HepG2 (cell line): ENCODE measurements at regions not wholly inside any gene's neighbourhood (a gene's known extent, or its start where the extent isn't known, plus 50 kb on each side); places are given as distances from the start of the nearest gene placed in this dataset.

ENCODE experiments used
- ATAC-seq: fragments of 200-7000 bp; cut with Tn5 transposase; 3 replicates; pipeline ENCODE4 v1.9.1; 2020; ENCODE audit warnings: mild to moderate bottlenecking, moderate library complexity
- BruUV-seq: library from RNA; stranded (reverse); fragments of 400-500 nt; replicated peaks from 2 replicates; lab custom pipeline; 2021; lab: Mats Ljungman, UMichigan
- CTCF ChIA-PET: fragments of 300-600 bp; formaldehyde crosslinking; extraction: SDS; loops from one replicate; lab custom pipeline; 2021; ENCODE audit warnings: low total read pairs, inconsistent platforms, low intra/inter-chr PET ratio; lab: Yijun Ruan, JAX
- POLR2A ChIA-PET: fragments of 350-600 bp; sonication (Branson Sonifier 250); formaldehyde crosslinking; loops from one replicate; lab custom pipeline; 2020; ENCODE audit warnings: antibody characterized with exemption, inconsistent platforms; lab: Yijun Ruan, JAX
- DNase-seq: peaks from one replicate; pipeline ENCODE4 v3.0.0-alpha.2; 2015; ENCODE audit warnings: low spot score
- FAIRE-seq: peaks from 3 replicates; lab custom pipeline; 2011; peaks lifted over from hg19 to GRCh38; lab: Jason Lieb, UNC
- H2AFZ ChIP-seq: one replicate; pipeline ENCODE4 v1.6.1; 2011; ENCODE audit warnings: low read length, inconsistent platforms
- H3K27ac ChIP-seq: fragments of 300-600 bp; 3 replicates; pipeline ENCODE4 v1.8.0; 2011; ENCODE audit warnings: mixed run types, mild to moderate bottlenecking, mixed read lengths, low read length, inconsistent platforms; ENCODE audit not compliant: insufficient read depth; ENCODE audit errors: extremely low read length
- H3K27me3 ChIP-seq, 2 experiments: fragments of 200-600 bp in 1 of 2; 2 replicates in 1 of 2; 3 replicates in 1 of 2; pipeline versions ENCODE4 v1.6.0 to v1.8.0; 2011; ENCODE audit warnings: low read length in 2 of 2, mild to moderate bottlenecking in 2 of 2, moderate library complexity in 2 of 2, inconsistent platforms in 1 of 2; ENCODE audit not compliant: insufficient read depth in 2 of 2, control insufficient read depth in 1 of 2
- H3K36me3 ChIP-seq, 2 experiments: fragments of 200-600 bp in 1 of 2; replicated peaks in 1 of 2; 2 replicates in 1 of 2; 3 replicates in 1 of 2; pipeline versions ENCODE4 v1.5.1 to v1.8.0; 2011; ENCODE audit warnings: low read length in 2 of 2, inconsistent platforms in 1 of 2; ENCODE audit not compliant: insufficient read depth in 2 of 2, control insufficient read depth in 1 of 2
- H3K4me1 ChIP-seq: 2 replicates; pipeline ENCODE4 v1.5.1; 2012; ENCODE audit warnings: low read length, inconsistent platforms; ENCODE audit not compliant: insufficient read depth
- H3K4me2 ChIP-seq: 2 replicates; pipeline ENCODE4 v1.6.0; 2011; ENCODE audit warnings: low read depth, low read length, inconsistent platforms
- H3K4me3 ChIP-seq, 3 experiments: fragments of 200-600 bp in 1 of 3; sonication (generic), shearing (Covaris generic) in 1 of 3; replicated peaks in 1 of 3; 2 replicates each; pipeline ENCODE4 v1.5.1; 2011 to 2016; ENCODE audit warnings: low read length in 3 of 3, inconsistent platforms in 2 of 3, low read depth in 2 of 3, mild to moderate bottlenecking in 2 of 3, control low read depth in 1 of 3, mixed read lengths in 1 of 3; ENCODE audit not compliant: insufficient read depth in 1 of 3
- H3K79me2 ChIP-seq: one replicate; pipeline ENCODE4 v1.6.1; 2011; ENCODE audit warnings: low read length, inconsistent platforms; ENCODE audit not compliant: insufficient read depth
- H3K9ac ChIP-seq: 2 replicates; pipeline ENCODE4 v1.6.0; 2011; ENCODE audit warnings: mild to moderate bottlenecking, low read depth, low read length, inconsistent platforms; ENCODE audit not compliant: insufficient read depth
- H3K9me3 ChIP-seq: 2 replicates; pipeline ENCODE4 v1.5.1; 2012; ENCODE audit warnings: mild to moderate bottlenecking, low read length
- H4K20me1 ChIP-seq: 2 replicates; pipeline ENCODE4 v1.6.0; 2011; ENCODE audit warnings: inconsistent platforms, mild to moderate bottlenecking, low read length, moderate library complexity; ENCODE audit not compliant: insufficient read depth
- HOXA3 ChIP-seq: sonication (generic); formaldehyde crosslinking; IDR thresholded peaks from 2 replicates; pipeline ENCODE4 v1.5.0; 2020; ENCODE audit warnings: missing genetic modification reagents
- IRX3 ChIP-seq: sonication (generic); formaldehyde crosslinking; IDR thresholded peaks from 2 replicates; pipeline ENCODE4 v1.8.1; 2023; ENCODE audit warnings: mild to moderate bottlenecking, low read depth, missing genetic modification reagents, borderline replicate concordance
- KDM2A ChIP-seq: sonication (generic); formaldehyde crosslinking; IDR thresholded peaks from 2 replicates; pipeline ENCODE4 v1.4.0; 2020; ENCODE audit warnings: low read depth, missing genetic modification reagents, borderline replicate concordance
- MTF2 ChIP-seq: sonication (generic); formaldehyde crosslinking; IDR thresholded peaks from 2 replicates; pipeline ENCODE4 v1.5.0; 2020; ENCODE audit warnings: missing genetic modification reagents, borderline replicate concordance
- MYC ChIP-seq: sonication (generic); formaldehyde crosslinking; IDR thresholded peaks from 2 replicates; pipeline ENCODE4 v1.9.0; 2021; ENCODE audit warnings: missing genetic modification reagents, borderline replicate concordance
- RAD21 ChIP-seq: fragments of 450-650 bp; formaldehyde crosslinking; IDR thresholded peaks from 2 replicates; pipeline ENCODE4 v1.5.0; 2020; ENCODE audit warnings: mild to moderate bottlenecking
- STAG1 ChIP-seq: sonication (generic); formaldehyde crosslinking; IDR thresholded peaks from 2 replicates; pipeline ENCODE4 v1.4.0; 2020; ENCODE audit warnings: missing genetic modification reagents
- XRCC5 ChIP-seq: fragments of 200-400 bp; formaldehyde crosslinking; optimal IDR thresholded peaks from 2 replicates; pipeline ENCODE3; 2017; ENCODE audit warnings: mild to moderate bottlenecking, low read length
- ZFY ChIP-seq: sonication (generic); formaldehyde crosslinking; IDR thresholded peaks from 2 replicates; pipeline ENCODE4 v1.4.0; 2020; ENCODE audit warnings: missing genetic modification reagents
- ZNF3 ChIP-seq: IDR thresholded peaks from 2 replicates; pipeline ENCODE4 v1.7.0; 2017; ENCODE audit warnings: inconsistent platforms
- ZNF501 ChIP-seq: sonication (generic); formaldehyde crosslinking; IDR thresholded peaks from 2 replicates; pipeline ENCODE4 v1.5.1; 2020; ENCODE audit warnings: mild to moderate bottlenecking, moderate library complexity, missing genetic modification reagents
- WGBS: methylation state at CpG from one replicate; pipeline ENCODE4 v1.1.6; 2017; ENCODE audit warnings: low lambda C conversion rate; 5-methylcytosine and 5-hydroxymethylcytosine counted together
- in situ Hi-C: cut with HindIII; loops from 2 replicates; pipeline ENCODE4 v1.10.0; 2017; ENCODE audit warnings: low pct_unique_long_range_greater_than_20kb; ENCODE audit not compliant: extremely low pct_ligation_motif_present
- intact Hi-C: fragments of 100-400 bp; cut with micrococcal nuclease; formaldehyde crosslinking; loops from one replicate; pipeline ENCODE4 v1.10.0; 2022; ENCODE audit not compliant: unreplicated experiment
- TF ChIP-seq, protein P1 (sequence below): sonication (generic); formaldehyde crosslinking; IDR thresholded peaks from 2 replicates; pipeline ENCODE4 v1.5.0; 2020; ENCODE audit warnings: mild to moderate bottlenecking, missing genetic modification reagents
- TF ChIP-seq, protein P2 (sequence below): IDR thresholded peaks from 2 replicates; pipeline ENCODE4 v1.6.1; 2012; ENCODE audit warnings: inconsistent platforms
- TF ChIP-seq, protein P3 (sequence below): sonication (generic); formaldehyde crosslinking; IDR thresholded peaks from 2 replicates; pipeline ENCODE4 v1.4.0; 2020; ENCODE audit warnings: missing genetic modification reagents
- TF ChIP-seq, protein P4 (sequence below): sonication (generic); formaldehyde crosslinking; IDR thresholded peaks from 2 replicates; pipeline ENCODE4 v1.4.0; 2020; ENCODE audit warnings: mild to moderate bottlenecking, missing genetic modification reagents

DNA sequence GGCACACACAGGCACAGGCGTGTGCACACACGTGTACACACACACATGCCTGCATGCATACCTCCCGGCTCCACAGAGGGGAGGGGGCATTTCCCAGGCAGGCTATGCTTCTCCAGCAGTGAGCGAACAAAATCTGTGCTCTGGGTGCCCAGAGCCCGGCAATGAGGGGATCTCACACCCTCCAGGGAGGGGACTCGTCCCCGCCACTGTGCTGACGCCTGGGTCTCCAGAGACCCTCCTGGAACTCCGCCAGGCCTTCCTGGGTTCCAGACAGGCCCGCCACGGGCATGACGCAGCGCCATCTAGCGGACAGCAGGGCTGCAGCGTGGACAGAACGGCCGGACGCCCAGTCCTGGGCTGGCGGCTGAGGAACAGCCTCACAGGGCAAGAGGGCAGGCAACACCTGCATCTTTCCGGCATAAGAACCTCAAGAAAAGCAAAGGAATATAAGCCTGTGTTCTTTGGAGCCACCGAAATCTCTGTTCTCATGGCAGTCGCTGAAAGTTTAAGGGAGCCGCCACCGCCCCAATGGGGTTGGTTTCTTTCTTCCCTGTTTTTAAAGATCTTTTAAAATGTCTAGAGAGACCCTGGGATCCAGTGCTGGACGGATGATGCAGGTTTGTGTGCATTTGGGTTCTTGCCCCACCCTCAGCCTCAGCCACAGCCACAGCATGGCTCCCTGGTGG is 135.6 kb upstream of the PPP1R26 start:
- Histone ChIP-seq H3K79me2 (no peaks in the 10 kb centered on the region), H3K36me3 (no peaks in the 10 kb centered on the region), H4K20me1 (peaks cover 8% of the 10 kb centered on the region; the same call in 1 of the 2 replicates), H3K9me3 (no peaks in the 10 kb centered on the region), H2AFZ (no peak overlapping the region), H3K4me2 (no peak overlapping the region), H3K4me3 (no peak overlapping the region), H3K9ac (no peak overlapping the region), H3K4me1 (no peaks in the 10 kb centered on the region), H3K27me3 (peaks cover 16 to 81% of the 10 kb centered on the region in 2 experiments), H3K27ac (no peak overlapping the region)
- CTCF ChIA-PET = interaction anchor here (3.8 kb wide), 1 partner anchor 257 kb away, joined by 38 read pairs; the partner anchor contains the start of gene OLFM1
- WGBS = 12% methylated on average over 6 of the region's 25 CpGs
- FAIRE-seq = no peak
- BruUV-seq = no TSS peak
- ATAC-seq = peak; percentile 83
- intact Hi-C loops (no loop called here), in situ Hi-C loops (no loop called here)
- DNase-seq = peak; percentile 16
- POLR2A ChIA-PET = no interaction called here
- peak; percentile 54; the same call in 1 of the 2 replicates for TF ChIP-seq MTF2 (CRISPR knock-in tag)
- TF ChIP-seq, protein P1, sequence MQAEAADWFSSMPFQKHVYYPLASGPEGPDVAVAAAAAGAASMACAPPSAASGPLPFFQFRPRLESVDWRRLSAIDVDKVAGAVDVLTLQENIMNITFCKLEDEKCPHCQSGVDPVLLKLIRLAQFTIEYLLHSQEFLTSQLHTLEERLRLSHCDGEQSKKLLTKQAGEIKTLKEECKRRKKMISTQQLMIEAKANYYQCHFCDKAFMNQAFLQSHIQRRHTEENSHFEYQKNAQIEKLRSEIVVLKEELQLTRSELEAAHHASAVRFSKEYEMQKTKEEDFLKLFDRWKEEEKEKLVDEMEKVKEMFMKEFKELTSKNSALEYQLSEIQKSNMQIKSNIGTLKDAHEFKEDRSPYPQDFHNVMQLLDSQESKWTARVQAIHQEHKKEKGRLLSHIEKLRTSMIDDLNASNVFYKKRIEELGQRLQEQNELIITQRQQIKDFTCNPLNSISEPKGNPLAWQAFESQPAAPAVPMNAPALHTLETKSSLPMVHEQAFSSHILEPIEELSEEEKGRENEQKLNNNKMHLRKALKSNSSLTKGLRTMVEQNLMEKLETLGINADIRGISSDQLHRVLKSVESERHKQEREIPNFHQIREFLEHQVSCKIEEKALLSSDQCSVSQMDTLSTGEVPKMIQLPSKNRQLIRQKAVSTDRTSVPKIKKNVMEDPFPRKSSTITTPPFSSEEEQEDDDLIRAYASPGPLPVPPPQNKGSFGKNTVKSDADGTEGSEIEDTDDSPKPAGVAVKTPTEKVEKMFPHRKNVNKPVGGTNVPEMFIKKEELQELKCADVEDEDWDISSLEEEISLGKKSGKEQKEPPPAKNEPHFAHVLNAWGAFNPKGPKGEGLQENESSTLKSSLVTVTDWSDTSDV = no peak
- TF ChIP-seq HOXA3 (CRISPR knock-in tag) = 0 out of 2 replicates have a peak, but pooled peaks have one; percentile 18
- TF ChIP-seq IRX3 (CRISPR knock-in tag) = no peak
- TF ChIP-seq, protein P2, sequence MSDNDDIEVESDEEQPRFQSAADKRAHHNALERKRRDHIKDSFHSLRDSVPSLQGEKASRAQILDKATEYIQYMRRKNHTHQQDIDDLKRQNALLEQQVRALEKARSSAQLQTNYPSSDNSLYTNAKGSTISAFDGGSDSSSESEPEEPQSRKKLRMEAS = peak; percentile 14; the same call in 1 of the 2 replicates
- 0 out of 2 replicates have a peak, but pooled peaks have one; percentile 39 for TF ChIP-seq ZNF501
- TF ChIP-seq ZNF3 = no peak
- TF ChIP-seq, protein P3, sequence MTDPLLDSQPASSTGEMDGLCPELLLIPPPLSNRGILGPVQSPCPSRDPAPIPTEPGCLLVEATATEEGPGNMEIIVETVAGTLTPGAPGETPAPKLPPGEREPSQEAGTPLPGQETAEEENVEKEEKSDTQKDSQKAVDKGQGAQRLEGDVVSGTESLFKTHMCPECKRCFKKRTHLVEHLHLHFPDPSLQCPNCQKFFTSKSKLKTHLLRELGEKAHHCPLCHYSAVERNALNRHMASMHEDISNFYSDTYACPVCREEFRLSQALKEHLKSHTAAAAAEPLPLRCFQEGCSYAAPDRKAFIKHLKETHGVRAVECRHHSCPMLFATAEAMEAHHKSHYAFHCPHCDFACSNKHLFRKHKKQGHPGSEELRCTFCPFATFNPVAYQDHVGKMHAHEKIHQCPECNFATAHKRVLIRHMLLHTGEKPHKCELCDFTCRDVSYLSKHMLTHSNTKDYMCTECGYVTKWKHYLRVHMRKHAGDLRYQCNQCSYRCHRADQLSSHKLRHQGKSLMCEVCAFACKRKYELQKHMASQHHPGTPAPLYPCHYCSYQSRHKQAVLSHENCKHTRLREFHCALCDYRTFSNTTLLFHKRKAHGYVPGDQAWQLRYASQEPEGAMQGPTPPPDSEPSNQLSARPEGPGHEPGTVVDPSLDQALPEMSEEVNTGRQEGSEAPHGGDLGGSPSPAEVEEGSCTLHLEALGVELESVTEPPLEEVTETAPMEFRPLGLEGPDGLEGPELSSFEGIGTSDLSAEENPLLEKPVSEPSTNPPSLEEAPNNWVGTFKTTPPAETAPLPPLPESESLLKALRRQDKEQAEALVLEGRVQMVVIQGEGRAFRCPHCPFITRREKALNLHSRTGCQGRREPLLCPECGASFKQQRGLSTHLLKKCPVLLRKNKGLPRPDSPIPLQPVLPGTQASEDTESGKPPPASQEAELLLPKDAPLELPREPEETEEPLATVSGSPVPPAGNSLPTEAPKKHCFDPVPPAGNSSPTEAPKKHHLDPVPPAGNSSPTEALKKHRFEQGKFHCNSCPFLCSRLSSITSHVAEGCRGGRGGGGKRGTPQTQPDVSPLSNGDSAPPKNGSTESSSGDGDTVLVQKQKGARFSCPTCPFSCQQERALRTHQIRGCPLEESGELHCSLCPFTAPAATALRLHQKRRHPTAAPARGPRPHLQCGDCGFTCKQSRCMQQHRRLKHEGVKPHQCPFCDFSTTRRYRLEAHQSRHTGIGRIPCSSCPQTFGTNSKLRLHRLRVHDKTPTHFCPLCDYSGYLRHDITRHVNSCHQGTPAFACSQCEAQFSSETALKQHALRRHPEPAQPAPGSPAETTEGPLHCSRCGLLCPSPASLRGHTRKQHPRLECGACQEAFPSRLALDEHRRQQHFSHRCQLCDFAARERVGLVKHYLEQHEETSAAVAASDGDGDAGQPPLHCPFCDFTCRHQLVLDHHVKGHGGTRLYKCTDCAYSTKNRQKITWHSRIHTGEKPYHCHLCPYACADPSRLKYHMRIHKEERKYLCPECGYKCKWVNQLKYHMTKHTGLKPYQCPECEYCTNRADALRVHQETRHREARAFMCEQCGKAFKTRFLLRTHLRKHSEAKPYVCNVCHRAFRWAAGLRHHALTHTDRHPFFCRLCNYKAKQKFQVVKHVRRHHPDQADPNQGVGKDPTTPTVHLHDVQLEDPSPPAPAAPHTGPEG = no peak
- TF ChIP-seq STAG1 (CRISPR knock-in tag) = peak; percentile 80
- TF ChIP-seq, protein P4, sequence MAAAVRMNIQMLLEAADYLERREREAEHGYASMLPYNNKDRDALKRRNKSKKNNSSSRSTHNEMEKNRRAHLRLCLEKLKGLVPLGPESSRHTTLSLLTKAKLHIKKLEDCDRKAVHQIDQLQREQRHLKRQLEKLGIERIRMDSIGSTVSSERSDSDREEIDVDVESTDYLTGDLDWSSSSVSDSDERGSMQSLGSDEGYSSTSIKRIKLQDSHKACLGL (CRISPR knock-in tag) = 0 out of 2 replicates have a peak, but pooled peaks have one; percentile 25
- 0 out of 2 replicates have a peak, but pooled peaks have one; percentile 28 for TF ChIP-seq ZFY
- 0 out of 2 replicates have a peak, but pooled peaks have one; percentile 43 for TF ChIP-seq MYC
- TF ChIP-seq KDM2A = peak; percentile 61; the same call in 1 of the 2 replicates
- peak; percentile 71 for TF ChIP-seq XRCC5
- peak; percentile 76 for TF ChIP-seq RAD21 (CRISPR knock-in tag)
